Right renal pelvis (tissue), 4 donors: ENCODE measurements at regions not wholly inside any gene's neighbourhood (a gene's known extent, or its start where the extent isn't known, plus 50 kb on each side); places are given as distances from the start of the nearest gene placed in this dataset.

ENCODE experiments used
- DNase-seq, 4 donors: peaks; one replicate each; pipeline ENCODE4 v3.0.0-alpha.2; 2013; ENCODE audit warnings: low read depth in 4 of 4, low spot score in 3 of 4, missing footprints in 1 of 4

DNA sequence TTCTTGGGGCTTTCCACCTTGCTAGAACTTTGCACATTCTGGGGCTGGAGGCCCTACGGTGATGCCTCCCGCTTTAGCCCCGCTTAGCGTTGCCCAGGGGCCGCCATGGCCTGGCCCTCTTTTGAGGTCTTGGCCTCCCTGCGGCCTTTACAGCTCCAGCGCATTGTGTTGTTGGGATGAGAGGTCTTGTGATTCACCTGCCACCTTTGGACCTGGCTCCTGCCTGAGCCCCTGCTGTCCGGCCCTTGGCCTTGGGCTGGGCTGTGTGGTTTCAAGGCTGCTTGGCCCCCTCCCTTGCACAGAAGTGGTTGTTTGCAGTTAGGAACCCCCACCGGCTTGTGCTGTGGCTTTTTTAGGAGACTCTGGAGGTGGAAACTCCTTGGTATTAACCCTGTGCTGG, 61.0 kb upstream of the CDH4 start:
- DNase-seq, result no peak

DNA sequence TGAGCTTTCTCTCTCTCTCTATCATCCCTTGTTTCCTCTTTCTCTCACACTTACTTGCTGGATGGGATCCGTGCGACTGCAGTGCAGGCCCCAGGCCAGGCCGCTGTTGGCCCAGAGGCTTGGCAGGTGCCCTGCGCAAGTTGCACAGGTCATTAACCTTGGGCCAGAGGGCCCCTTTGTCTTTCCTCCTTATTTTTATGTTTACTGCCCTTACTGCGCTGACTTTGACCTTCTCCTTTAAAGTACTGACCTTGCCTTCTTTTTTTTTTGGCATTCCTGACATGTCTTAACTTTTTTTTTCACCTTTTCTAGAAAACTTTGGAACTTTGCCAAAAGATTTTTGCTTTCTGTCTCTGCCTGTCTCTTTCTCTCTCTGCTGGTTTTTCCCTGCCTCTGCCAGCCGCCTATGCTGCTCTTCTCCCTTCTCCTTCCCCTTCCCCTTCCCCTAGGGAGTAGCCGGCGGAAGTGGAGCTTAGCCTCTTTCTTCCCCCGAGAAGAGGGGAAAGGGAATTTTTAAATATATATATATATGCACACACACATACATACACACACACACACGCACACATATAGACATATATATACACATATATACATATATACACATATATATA, 59.6 kb upstream of the CDH4 start:
- DNase-seq, result no peak

DNA sequence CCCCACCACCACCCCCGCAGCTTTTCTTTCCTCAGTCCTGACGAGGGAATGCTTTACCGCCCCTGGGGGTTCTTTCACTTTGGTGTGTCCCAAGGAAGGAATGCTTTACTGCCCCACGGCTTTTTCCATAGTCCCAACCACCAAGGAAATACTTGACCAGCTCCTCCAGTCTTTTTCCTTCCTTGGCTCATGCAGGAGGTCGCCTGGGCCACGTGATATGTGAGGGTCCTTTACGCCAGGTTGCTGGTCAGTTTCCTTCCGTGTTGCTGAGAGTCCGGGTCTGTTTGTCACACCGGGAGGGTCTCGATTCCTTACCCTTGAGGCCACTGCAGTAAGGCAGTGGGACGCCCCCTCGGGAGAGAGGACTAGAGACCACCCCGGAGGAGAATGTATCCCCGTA, 58.9 kb upstream of the CDH4 start:
- no peak for DNase-seq
